ENCODE measurements at regions not wholly inside any gene's neighbourhood (a gene's known extent, or its start where the extent isn't known, plus 50 kb on each side); places are given as distances from the start of the nearest gene placed in this dataset.

GRCh38 chr11:80532633-80533232 lies 1091.9 kb upstream of the TENM4 start:
- no peak for DNase-seq

GRCh38 chr11:80529726-80530125 lies 1088.9 kb upstream of the TENM4 start:
- no peak for DNase-seq

GRCh38 chr11:80525663-80526405 lies 1085.0 kb upstream of the TENM4 start:
- DNase-seq = no peak

- no peak for DNase-seq
These were observed 1083.5 kb upstream of the TENM4 start for GRCh38 chr11:80524349-80524748.

- DNase-seq = no peak
These were observed 1082.2 kb upstream of the TENM4 start for GRCh38 chr11:80523057-80523456.

- no peak for DNase-seq
These were observed 1080.8 kb upstream of the TENM4 start for GRCh38 chr11:80521592-80521991.

- DNase-seq = no peak
These were observed 1079.7 kb upstream of the TENM4 start for GRCh38 chr11:80520507-80520887.

GRCh38 chr11:80519596-80520506 lies 1079.0 kb upstream of the TENM4 start:
- DNase-seq = no peak

GRCh38 chr11:80517701-80518100 lies 1076.9 kb upstream of the TENM4 start:
- DNase-seq = no peak

- DNase-seq = no peak
These were observed 1074.3 kb upstream of the TENM4 start for GRCh38 chr11:80515097-80515496.

GRCh38 chr11:80512491-80512890 lies 1071.7 kb upstream of the TENM4 start:
- no peak for DNase-seq

GRCh38 chr11:80505771-80506170 lies 1064.9 kb upstream of the TENM4 start:
- no peak for DNase-seq

- DNase-seq = no peak
These were observed 1063.2 kb upstream of the TENM4 start for GRCh38 chr11:80503990-80504389.

- no peak for DNase-seq
These were observed 1061.7 kb upstream of the TENM4 start for GRCh38 chr11:80502511-80502910.

- DNase-seq = no peak
These were observed 1054.3 kb upstream of the TENM4 start for GRCh38 chr11:80495116-80495515.

- no peak for DNase-seq
These were observed 1047.1 kb upstream of the TENM4 start for GRCh38 chr11:80487952-80488351.

GRCh38 chr11:80486678-80487077 lies 1045.8 kb upstream of the TENM4 start:
- no peak for DNase-seq

- DNase-seq = no peak
These were observed 1036.3 kb upstream of the TENM4 start for GRCh38 chr11:80477178-80477577.

GRCh38 chr11:80473562-80473961 lies 1032.7 kb upstream of the TENM4 start:
- DNase-seq = peak; percentile 50

GRCh38 chr11:80469871-80470270 lies 1029.0 kb upstream of the TENM4 start:
- no peak for DNase-seq

- no peak for DNase-seq
These were observed 1025.7 kb upstream of the TENM4 start for GRCh38 chr11:80466570-80466969.

- DNase-seq = no peak
These were observed 1021.4 kb upstream of the TENM4 start for GRCh38 chr11:80462211-80462610.

- DNase-seq = no peak
These were observed 1017.5 kb upstream of the TENM4 start for GRCh38 chr11:80458376-80458775.

GRCh38 chr11:80457823-80458222 lies 1017.0 kb upstream of the TENM4 start:
- no peak for DNase-seq

All from NCI-H1048 (cell line).